Neural cell (in vitro differentiated cells): ENCODE measurements at regions not wholly inside any gene's neighbourhood (a gene's known extent, or its start where the extent isn't known, plus 50 kb on each side); places are given as distances from the start of the nearest gene placed in this dataset.

Experiments used
- CTCF ChIP-seq: fragments of 450-650 bp; IDR thresholded peaks from 2 replicates; pipeline ENCODE4 v1.5.1; 2014; ENCODE audit warnings: antibody characterized with exemption, mild to moderate bottlenecking, moderate library complexity; ENCODE audit not compliant: poor library complexity, severe bottlenecking
- EP300 ChIP-seq: fragments of 450-650 bp; conservative IDR thresholded peaks from 2 replicates; pipeline ENCODE4 v1.6.1; 2014; ENCODE audit warnings: antibody characterized with exemption, mild to moderate bottlenecking, moderate library complexity; ENCODE audit not compliant: poor library complexity, severe bottlenecking
- EZH2 ChIP-seq: fragments of 200-600, 300-800 bp; shearing (Covaris generic), sonication (generic); IDR thresholded peaks from 2 replicates; pipeline ENCODE4 v1.6.1; 2014; ENCODE audit warnings: antibody characterized with exemption, low read length, borderline replicate concordance, mild to moderate bottlenecking; ENCODE audit not compliant: insufficient read depth, poor library complexity, severe bottlenecking
- MXI1 ChIP-seq: fragments of 450-650 bp; conservative IDR thresholded peaks from 2 replicates; pipeline ENCODE4 v1.6.1; 2014; ENCODE audit warnings: antibody characterized with exemption, mild to moderate bottlenecking; ENCODE audit not compliant: poor library complexity, severe bottlenecking
- POLR2AphosphoS5 ChIP-seq: IDR thresholded peaks from 2 replicates; pipeline ENCODE4 v1.6.1; 2012
- RAD21 ChIP-seq: fragments of 450-650 bp; conservative IDR thresholded peaks from 2 replicates; pipeline ENCODE4 v1.6.1; 2014; ENCODE audit warnings: antibody characterized with exemption, mild to moderate bottlenecking, moderate library complexity
- REST ChIP-seq: IDR thresholded peaks from 2 replicates; pipeline ENCODE4 v1.6.1; 2012; ENCODE audit warnings: borderline replicate concordance
- SMC3 ChIP-seq: fragments of 450-650 bp; conservative IDR thresholded peaks from 2 replicates; pipeline ENCODE4 v1.6.1; 2014; ENCODE audit warnings: antibody characterized with exemption, mild to moderate bottlenecking, moderate library complexity; ENCODE audit not compliant: poor library complexity
- TAF1 ChIP-seq: IDR thresholded peaks from 2 replicates; pipeline ENCODE4 v1.6.1; 2012; ENCODE audit warnings: low read depth

- TF ChIP-seq CTCF (no peak), TAF1 (no peak), EZH2 (no peak), POLR2AphosphoS5 (no peak), RAD21 (no peak), EP300 (no peak), REST (no peak), MXI1 (no peak), SMC3 (no peak)
Measured at GRCh38 chr2:206383669-206384068, 59.7 kb upstream of the ADAM23 start.
